ENCODE measurements at regions not wholly inside any gene's neighbourhood (a gene's known extent, or its start where the extent isn't known, plus 50 kb on each side); places are given as distances from the start of the nearest gene placed in this dataset.

DNA sequence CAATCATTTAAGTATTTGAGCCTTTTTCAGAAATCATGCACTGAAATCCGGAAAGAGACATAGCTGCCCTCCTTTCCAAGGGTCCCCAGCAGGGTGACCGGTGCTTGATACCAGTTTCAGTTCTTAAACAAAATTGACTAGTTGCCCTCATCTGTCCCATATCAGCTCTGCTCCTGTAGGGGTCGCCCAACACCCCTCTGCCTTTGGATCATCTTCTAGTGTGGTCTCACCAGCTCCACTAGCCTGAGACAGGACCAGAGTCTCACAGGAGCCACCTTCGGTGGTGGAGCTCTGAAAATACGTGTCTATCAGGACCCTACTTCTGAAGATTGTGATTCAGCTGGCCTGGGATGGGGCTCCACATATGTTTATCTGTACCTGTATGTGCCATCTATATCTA, 428.2 kb downstream of the ENC1 start:
- TF ChIP-seq, protein P1, sequence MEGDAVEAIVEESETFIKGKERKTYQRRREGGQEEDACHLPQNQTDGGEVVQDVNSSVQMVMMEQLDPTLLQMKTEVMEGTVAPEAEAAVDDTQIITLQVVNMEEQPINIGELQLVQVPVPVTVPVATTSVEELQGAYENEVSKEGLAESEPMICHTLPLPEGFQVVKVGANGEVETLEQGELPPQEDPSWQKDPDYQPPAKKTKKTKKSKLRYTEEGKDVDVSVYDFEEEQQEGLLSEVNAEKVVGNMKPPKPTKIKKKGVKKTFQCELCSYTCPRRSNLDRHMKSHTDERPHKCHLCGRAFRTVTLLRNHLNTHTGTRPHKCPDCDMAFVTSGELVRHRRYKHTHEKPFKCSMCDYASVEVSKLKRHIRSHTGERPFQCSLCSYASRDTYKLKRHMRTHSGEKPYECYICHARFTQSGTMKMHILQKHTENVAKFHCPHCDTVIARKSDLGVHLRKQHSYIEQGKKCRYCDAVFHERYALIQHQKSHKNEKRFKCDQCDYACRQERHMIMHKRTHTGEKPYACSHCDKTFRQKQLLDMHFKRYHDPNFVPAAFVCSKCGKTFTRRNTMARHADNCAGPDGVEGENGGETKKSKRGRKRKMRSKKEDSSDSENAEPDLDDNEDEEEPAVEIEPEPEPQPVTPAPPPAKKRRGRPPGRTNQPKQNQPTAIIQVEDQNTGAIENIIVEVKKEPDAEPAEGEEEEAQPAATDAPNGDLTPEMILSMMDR (IDR thresholded peaks at IDR 0.05) = peak; percentile 59
- TF ChIP-seq EZH2 (IDR thresholded peaks at IDR 0.05) (no peak), EZH2phosphoT487 (IDR thresholded peaks at IDR 0.05) (no peak)
